Body of pancreas (tissue), 4 donors: ENCODE measurements at regions not wholly inside any gene's neighbourhood (a gene's known extent, or its start where the extent isn't known, plus 50 kb on each side); places are given as distances from the start of the nearest gene placed in this dataset.

Experiments
- CTCF ChIP-seq, 7 experiments: fragments of 450-650 bp in 4 of 7; fragments of 200-600 bp in 3 of 7; sonication (generic) in 3 of 7; IDR thresholded peaks; one replicate each; pipeline ENCODE4 v1.5.1; 2016 to 2019; ENCODE audit warnings: antibody characterized with exemption in 7 of 7
- POLR2A ChIP-seq, 3 donors: fragments of 450-650 bp; IDR thresholded peaks; one replicate each; pipeline ENCODE4 v1.6.1; 2016; ENCODE audit warnings: antibody characterized with exemption in 3 of 3, mild to moderate bottlenecking in 2 of 3

DNA sequence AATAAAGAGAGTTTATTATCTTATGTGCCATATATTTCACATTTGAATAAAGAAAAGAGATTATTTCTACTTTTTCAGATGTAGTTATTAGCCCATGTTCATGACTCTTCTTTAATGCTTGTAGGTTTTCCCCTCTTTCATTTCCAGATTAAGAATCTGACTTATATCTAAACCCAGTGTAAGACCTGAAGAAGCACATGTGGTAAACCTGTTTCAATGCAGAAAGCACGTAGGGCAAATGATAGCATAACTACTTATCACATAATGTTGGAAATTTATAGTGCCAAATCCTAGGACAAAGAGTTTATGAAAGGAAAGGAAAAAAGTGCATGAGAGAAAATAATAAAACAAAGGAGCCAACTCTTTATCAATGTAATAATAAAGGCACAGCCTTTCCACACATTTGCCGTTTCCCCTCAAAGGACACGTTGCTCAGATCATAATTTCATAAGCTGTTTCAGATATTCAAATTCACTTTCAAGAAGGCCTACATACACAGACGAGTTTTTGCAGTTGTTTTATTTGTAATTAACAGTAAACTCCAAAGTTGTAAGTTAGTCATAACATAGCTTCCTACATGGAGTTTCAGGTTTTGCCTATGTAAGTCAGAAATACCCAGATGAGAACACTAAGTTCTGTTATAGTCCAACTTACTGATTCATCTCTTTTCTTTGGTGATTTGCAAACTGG lies 88.8 kb upstream of the MDFIC start:
- no peak for TF ChIP-seq POLR2A (IDR thresholded peaks at IDR 0.05)
- no peak for TF ChIP-seq CTCF (IDR thresholded peaks at IDR 0.05)
